Loucy (cell line): ENCODE measurements at regions not wholly inside any gene's neighbourhood (a gene's known extent, or its start where the extent isn't known, plus 50 kb on each side); places are given as distances from the start of the nearest gene placed in this dataset.

Experiments
- H2AFZ ChIP-seq: fragments of 200-600 bp; sonication (generic); 2 replicates; pipeline ENCODE4 v1.6.0; 2016; ENCODE audit warnings: antibody characterized with exemption, mild to moderate bottlenecking, low read length, moderate library complexity
- H3F3A ChIP-seq: fragments of 200-600 bp; 2 replicates; pipeline ENCODE4 v1.6.0; 2016; ENCODE audit warnings: antibody characterized with exemption, low read depth, mild to moderate bottlenecking
- H3K27me3 ChIP-seq: fragments of 200-600 bp; sonication (generic); 2 replicates; pipeline ENCODE4 v1.6.1; 2014; ENCODE audit warnings: low read length, mild to moderate bottlenecking; ENCODE audit not compliant: insufficient read depth, poor library complexity, severe bottlenecking
- H3K36me3 ChIP-seq: fragments of 200-600 bp; sonication (generic); 2 replicates; pipeline ENCODE4 v1.6.1; 2016; ENCODE audit warnings: low read length; ENCODE audit not compliant: insufficient read depth
- H3K4me1 ChIP-seq: fragments of 200-600 bp; sonication (generic); 2 replicates; pipeline ENCODE4 v1.5.1; 2014; ENCODE audit warnings: low read length, mild to moderate bottlenecking; ENCODE audit not compliant: insufficient read depth, poor library complexity, severe bottlenecking
- H3K4me2 ChIP-seq: fragments of 200-600 bp; sonication (generic); 2 replicates; pipeline ENCODE4 v1.6.0; 2014; ENCODE audit warnings: antibody characterized with exemption, low read length, low read depth, mild to moderate bottlenecking; ENCODE audit not compliant: poor library complexity, severe bottlenecking
- H3K4me3 ChIP-seq: fragments of 200-600 bp; sonication (generic); 2 replicates; pipeline ENCODE4 v1.5.1; 2014; ENCODE audit warnings: low read length, mild to moderate bottlenecking, mixed read lengths; ENCODE audit not compliant: poor library complexity, severe bottlenecking
- H3K79me2 ChIP-seq: fragments of 200-600 bp; sonication (generic); 2 replicates; pipeline ENCODE4 v1.6.1; 2014; ENCODE audit warnings: low read length; ENCODE audit not compliant: insufficient read depth
- H3K9ac ChIP-seq: fragments of 200-600 bp; sonication (generic); 2 replicates; pipeline ENCODE4 v1.6.0; 2014; ENCODE audit warnings: mild to moderate bottlenecking, low read depth, low read length, moderate library complexity; ENCODE audit not compliant: poor library complexity, severe bottlenecking
- H3K9me2 ChIP-seq: fragments of 200-600 bp; sonication (generic); replicated peaks from 2 replicates; pipeline ENCODE4 v1.6.1; 2016; ENCODE audit warnings: low read depth, low read length, mixed read lengths
- H3K9me3 ChIP-seq: fragments of 200-600 bp; sonication (generic); 2 replicates; pipeline ENCODE4 v1.6.1; 2014; ENCODE audit warnings: mild to moderate bottlenecking, antibody characterized with exemption, low read length, low read depth; ENCODE audit not compliant: insufficient read depth
- H4K20me1 ChIP-seq: fragments of 200-600 bp; sonication (generic); 2 replicates; pipeline ENCODE4 v1.6.0; 2014; ENCODE audit warnings: antibody characterized with exemption, low read length, mild to moderate bottlenecking; ENCODE audit not compliant: insufficient read depth, poor library complexity, severe bottlenecking
- CTCF ChIP-seq: fragments of 200-600 bp; sonication (generic); conservative IDR thresholded peaks from 2 replicates; pipeline ENCODE4 v1.5.1; 2014; ENCODE audit warnings: mild to moderate bottlenecking, antibody characterized with exemption, low read length
- EZH2phosphoT487 ChIP-seq: fragments of 200-600 bp; IDR thresholded peaks from 2 replicates; pipeline ENCODE4 v1.6.1; 2018; ENCODE audit warnings: antibody characterized with exemption, mild to moderate bottlenecking, moderate library complexity, borderline replicate concordance

DNA sequence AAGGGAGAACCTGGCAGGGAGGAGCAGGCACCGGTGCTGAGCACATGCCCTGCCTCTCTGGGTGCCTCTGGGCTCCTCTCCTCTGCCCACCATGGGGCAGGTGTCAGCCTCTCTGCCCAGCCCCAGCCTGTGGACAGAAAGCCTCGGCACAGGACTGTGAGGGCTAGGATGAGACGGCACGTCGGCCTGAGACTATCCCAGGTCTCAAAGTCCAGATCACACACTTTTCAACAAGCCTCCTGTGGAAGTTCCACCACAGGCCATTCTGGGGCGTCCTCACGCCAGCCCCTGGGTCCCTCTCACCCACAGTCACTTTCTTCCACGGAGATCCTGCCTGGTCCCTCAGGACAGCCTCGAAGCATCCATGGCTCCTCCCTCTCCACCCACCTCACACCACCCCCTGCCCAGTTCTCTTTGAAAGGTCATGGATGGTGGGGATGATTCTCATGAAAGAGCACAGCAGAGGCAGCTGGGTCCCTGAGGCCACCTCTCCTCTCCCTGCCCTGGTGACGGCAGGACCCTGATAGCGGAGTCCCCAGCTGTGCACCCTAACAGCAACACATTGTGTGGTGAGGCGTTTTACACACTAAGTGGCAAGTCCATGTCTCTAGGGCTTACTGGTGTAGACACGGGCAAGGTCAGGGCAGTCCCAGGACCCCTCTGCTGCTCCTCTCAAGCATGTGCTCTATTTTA lies 569.4 kb upstream of the SALL3 start:
- H3K4me3 ChIP-seq, result no peak overlapping the region
- no peaks in the 10 kb centered on the region for H3K36me3 ChIP-seq
- H3K9me3 ChIP-seq, result no peaks in the 10 kb centered on the region
- TF ChIP-seq EZH2phosphoT487 (no peak), CTCF (no peak)
- no peaks in the 10 kb centered on the region for H3K27me3 ChIP-seq
- no peaks in the 10 kb centered on the region for H3K79me2 ChIP-seq
- H3K9me2 ChIP-seq, result no peaks in the 10 kb centered on the region
- no peaks in the 10 kb centered on the region for H3F3A ChIP-seq
- H3K9ac ChIP-seq, result no peak overlapping the region
- no peak overlapping the region for H3K4me2 ChIP-seq
- H4K20me1 ChIP-seq, result no peaks in the 10 kb centered on the region
- peaks cover 9% of the 10 kb centered on the region for H3K4me1 ChIP-seq
- H2AFZ ChIP-seq, result no peak overlapping the region

GRCh38 chr18:78411539-78411938 lies 568.1 kb upstream of the SALL3 start:
- Histone ChIP-seq H4K20me1 (no peaks in the 10 kb centered on the region), H3K27me3 (no peaks in the 10 kb centered on the region), H3F3A (no peaks in the 10 kb centered on the region), H3K4me2 (no peak overlapping the region), H3K4me1 (peaks cover 9% of the 10 kb centered on the region), H3K9me2 (no peaks in the 10 kb centered on the region), H3K79me2 (no peaks in the 10 kb centered on the region), H3K9ac (no peak overlapping the region), H3K4me3 (no peak overlapping the region), H3K9me3 (no peaks in the 10 kb centered on the region), H3K36me3 (no peaks in the 10 kb centered on the region), H2AFZ (no peak overlapping the region)
- TF ChIP-seq CTCF (no peak), EZH2phosphoT487 (no peak)

- no peak overlapping the region for H3K9ac ChIP-seq
- H4K20me1 ChIP-seq, result no peaks in the 10 kb centered on the region
- no peaks in the 10 kb centered on the region for H3K9me3 ChIP-seq
- no peaks in the 10 kb centered on the region for H3K4me1 ChIP-seq
- no peaks in the 10 kb centered on the region for H3K9me2 ChIP-seq
- no peaks in the 10 kb centered on the region for H3K27me3 ChIP-seq
- TF ChIP-seq CTCF (no peak), EZH2phosphoT487 (no peak)
- H3K4me3 ChIP-seq, result no peak overlapping the region
- no peaks in the 10 kb centered on the region for H3F3A ChIP-seq
- H3K4me2 ChIP-seq, result no peak overlapping the region
- no peaks in the 10 kb centered on the region for H3K36me3 ChIP-seq
- H3K79me2 ChIP-seq, result no peaks in the 10 kb centered on the region
- H2AFZ ChIP-seq, result no peak overlapping the region
These were observed 565.3 kb upstream of the SALL3 start for GRCh38 chr18:78414302-78414701.
